ENCODE measurements at regions not wholly inside any gene's neighbourhood (a gene's known extent, or its start where the extent isn't known, plus 50 kb on each side); places are given as distances from the start of the nearest gene placed in this dataset.

DNA sequence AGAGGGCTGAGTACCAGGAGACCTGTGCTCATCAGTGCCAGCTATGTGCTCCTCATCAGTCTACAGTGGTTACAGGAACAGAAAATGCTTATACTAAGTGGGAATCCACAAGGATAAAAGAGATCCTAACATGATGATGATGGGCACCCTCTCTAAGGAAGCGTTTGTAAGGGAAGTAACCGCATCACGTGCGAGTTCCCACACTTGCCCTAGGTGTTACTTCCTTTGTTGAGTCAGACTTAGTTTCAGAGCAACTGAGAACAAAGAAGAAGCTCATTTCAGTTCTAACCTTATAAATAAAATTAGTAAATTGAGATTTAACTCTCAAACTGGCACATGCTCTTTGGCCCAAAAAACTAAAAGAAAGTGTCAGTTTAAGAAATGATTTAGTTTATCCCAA is 956.4 kb upstream of the TMEM132C start:
- DNase-seq (ENCODE audit: low spot score): no peak
- TF ChIP-seq, protein P1, sequence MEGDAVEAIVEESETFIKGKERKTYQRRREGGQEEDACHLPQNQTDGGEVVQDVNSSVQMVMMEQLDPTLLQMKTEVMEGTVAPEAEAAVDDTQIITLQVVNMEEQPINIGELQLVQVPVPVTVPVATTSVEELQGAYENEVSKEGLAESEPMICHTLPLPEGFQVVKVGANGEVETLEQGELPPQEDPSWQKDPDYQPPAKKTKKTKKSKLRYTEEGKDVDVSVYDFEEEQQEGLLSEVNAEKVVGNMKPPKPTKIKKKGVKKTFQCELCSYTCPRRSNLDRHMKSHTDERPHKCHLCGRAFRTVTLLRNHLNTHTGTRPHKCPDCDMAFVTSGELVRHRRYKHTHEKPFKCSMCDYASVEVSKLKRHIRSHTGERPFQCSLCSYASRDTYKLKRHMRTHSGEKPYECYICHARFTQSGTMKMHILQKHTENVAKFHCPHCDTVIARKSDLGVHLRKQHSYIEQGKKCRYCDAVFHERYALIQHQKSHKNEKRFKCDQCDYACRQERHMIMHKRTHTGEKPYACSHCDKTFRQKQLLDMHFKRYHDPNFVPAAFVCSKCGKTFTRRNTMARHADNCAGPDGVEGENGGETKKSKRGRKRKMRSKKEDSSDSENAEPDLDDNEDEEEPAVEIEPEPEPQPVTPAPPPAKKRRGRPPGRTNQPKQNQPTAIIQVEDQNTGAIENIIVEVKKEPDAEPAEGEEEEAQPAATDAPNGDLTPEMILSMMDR (IDR thresholded peaks at IDR 0.05; ENCODE audit: borderline replicate concordance, control extremely low read depth, extremely low read depth, insufficient read depth, missing control alignments): no peak
- in situ Hi-C loops (cut with MboI; ENCODE audit: low sequenced_read_pairs, unreplicated experiment): no loop called here

DNA sequence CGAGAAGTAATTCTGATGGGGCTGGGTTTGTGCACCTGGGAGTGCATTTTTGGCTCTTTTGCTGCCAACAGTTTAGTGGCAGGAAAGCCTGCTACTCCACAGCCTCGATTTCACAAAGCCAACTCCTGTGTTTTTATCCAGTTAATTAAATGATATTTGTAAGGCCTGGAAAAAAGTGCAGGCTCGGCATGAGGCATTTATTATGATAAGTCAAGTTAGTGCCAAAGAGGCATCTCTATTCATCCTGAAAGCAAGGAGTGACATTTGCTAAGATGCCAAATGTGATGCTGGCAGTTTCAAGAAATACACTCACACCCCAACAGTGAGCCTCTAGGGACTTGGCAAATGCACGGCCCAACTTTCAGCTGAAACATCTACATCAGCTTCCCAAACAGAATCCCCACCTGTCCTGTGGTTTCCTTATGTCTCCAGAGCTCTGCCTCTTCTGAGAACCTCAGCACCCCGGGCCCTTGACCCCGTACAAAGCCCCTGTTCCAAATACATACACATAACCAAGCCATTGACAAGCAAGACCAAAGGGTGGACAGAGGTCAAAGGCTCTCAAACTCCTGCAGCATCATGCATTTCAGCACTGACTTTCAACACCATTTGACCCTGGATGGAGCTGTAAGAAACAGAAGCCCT is 955.1 kb upstream of the TMEM132C start:
- in situ Hi-C loops (cut with MboI; ENCODE audit: low sequenced_read_pairs, unreplicated experiment): no loop called here
- DNase-seq (ENCODE audit: low spot score): no peak
- TF ChIP-seq, protein P1 (IDR thresholded peaks at IDR 0.05; ENCODE audit: borderline replicate concordance, control extremely low read depth, extremely low read depth, insufficient read depth, missing control alignments): no peak

DNA sequence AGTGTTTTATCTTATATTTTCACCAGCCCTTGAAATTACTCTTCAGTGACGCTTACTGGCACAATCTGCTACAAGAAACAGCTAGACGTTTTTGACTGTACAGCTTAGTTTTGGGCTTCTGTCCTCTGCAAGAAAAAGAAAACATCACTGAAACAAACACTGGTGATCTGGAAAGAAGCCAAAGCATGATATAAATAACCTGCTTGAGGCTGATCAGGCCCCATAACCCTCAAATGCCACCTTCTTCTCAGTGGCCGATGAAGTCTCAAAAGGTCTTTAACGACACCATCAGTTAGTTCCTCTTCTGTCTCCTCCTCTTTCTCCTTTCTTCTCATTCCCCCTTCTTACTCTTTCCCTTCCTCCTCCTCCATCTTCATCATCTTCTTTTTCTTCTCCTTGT is 942.3 kb upstream of the TMEM132C start:
- no peak for DNase-seq (ENCODE audit: low spot score)
- in situ Hi-C loops (cut with MboI; ENCODE audit: low sequenced_read_pairs, unreplicated experiment): no loop called here
- TF ChIP-seq, protein P1 (IDR thresholded peaks at IDR 0.05; ENCODE audit: borderline replicate concordance, control extremely low read depth, extremely low read depth, insufficient read depth, missing control alignments): no peak

DNA sequence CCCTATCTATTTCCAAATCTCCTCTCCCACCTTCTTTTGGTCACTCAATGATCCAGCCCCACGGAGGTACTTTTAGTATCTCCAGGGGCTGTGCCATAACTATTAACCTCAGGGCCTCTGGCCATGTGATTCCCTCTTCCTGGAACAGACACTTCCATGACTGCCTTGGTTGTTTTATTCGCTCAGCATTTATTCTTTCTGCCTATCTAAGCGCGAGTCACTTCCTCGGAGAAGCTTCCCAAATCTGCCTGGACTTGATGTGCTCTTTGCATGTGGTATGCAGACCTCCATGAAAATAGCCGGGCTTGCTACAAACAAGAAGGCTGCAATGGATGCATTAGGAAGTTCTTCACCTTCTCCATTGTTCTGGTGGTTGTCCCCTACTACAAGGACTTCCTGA is 939.0 kb upstream of the TMEM132C start:
- no peak for DNase-seq (ENCODE audit: low spot score)
- TF ChIP-seq, protein P1 (IDR thresholded peaks at IDR 0.05; ENCODE audit: borderline replicate concordance, control extremely low read depth, extremely low read depth, insufficient read depth, missing control alignments): no peak
- in situ Hi-C loops (cut with MboI; ENCODE audit: low sequenced_read_pairs, unreplicated experiment): no loop called here

DNA sequence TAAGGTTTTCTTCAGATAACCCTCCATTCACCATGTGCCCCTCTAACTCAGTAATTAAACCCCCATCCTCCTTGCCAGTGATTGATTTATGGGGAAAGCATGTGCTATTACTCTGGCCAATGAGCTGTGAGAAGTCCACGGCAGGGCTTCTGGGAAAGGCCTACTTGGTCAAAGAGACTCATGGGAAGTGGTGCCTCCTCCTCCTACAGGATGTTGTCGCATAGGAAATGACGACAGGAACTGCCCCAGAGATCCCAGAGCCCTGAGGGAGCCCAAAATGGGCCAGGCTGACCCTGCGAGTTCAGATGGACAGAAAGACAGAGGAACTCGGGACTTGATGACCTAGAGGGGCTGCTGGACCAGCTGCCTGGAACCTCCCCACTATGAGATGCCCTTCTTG is 938.1 kb upstream of the TMEM132C start:
- in situ Hi-C loops (cut with MboI; ENCODE audit: low sequenced_read_pairs, unreplicated experiment): no loop called here
- no peak for DNase-seq (ENCODE audit: low spot score)
- TF ChIP-seq, protein P1 (IDR thresholded peaks at IDR 0.05; ENCODE audit: borderline replicate concordance, control extremely low read depth, extremely low read depth, insufficient read depth, missing control alignments): no peak

DNA sequence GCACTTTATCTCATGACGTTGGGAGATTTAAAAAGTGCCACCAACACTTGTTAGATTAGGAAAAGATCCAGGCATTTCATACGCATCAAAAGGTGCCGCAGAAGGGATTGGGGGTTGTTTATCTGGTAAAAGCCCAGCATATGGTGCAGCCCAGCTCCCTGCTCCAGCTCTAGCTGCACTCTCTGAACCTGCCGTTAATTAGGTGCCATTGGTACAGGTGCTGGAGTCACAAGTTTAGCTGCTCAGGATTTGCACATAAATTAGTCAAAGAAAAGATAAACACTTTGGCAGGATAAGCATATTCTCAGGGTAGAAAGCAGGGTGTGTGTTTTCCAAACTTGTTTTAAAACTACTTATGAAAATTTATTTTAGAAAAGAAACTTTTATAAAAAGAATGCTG is 932.6 kb upstream of the TMEM132C start:
- in situ Hi-C loops (cut with MboI; ENCODE audit: low sequenced_read_pairs, unreplicated experiment): no loop called here
- DNase-seq (ENCODE audit: low spot score): no peak
- TF ChIP-seq, protein P1 (IDR thresholded peaks at IDR 0.05; ENCODE audit: borderline replicate concordance, control extremely low read depth, extremely low read depth, insufficient read depth, missing control alignments): no peak

Measured in GM13976 (cell line).